ENCODE measurements at regions not wholly inside any gene's neighbourhood (a gene's known extent, or its start where the extent isn't known, plus 50 kb on each side); places are given as distances from the start of the nearest gene placed in this dataset.

GRCh38 chr6:66134021-66134420 lies 427.0 kb upstream of the EYS start:
- TF ChIP-seq, protein P1, sequence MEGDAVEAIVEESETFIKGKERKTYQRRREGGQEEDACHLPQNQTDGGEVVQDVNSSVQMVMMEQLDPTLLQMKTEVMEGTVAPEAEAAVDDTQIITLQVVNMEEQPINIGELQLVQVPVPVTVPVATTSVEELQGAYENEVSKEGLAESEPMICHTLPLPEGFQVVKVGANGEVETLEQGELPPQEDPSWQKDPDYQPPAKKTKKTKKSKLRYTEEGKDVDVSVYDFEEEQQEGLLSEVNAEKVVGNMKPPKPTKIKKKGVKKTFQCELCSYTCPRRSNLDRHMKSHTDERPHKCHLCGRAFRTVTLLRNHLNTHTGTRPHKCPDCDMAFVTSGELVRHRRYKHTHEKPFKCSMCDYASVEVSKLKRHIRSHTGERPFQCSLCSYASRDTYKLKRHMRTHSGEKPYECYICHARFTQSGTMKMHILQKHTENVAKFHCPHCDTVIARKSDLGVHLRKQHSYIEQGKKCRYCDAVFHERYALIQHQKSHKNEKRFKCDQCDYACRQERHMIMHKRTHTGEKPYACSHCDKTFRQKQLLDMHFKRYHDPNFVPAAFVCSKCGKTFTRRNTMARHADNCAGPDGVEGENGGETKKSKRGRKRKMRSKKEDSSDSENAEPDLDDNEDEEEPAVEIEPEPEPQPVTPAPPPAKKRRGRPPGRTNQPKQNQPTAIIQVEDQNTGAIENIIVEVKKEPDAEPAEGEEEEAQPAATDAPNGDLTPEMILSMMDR (IDR thresholded peaks at IDR 0.05) = no peak
- TF ChIP-seq POLR2AphosphoS5 (IDR thresholded peaks at IDR 0.05; ENCODE audit: insufficient read depth in 1 of 2, low read depth in 1 of 2) = no peak
- TF ChIP-seq POLR2A (IDR thresholded peaks at IDR 0.05) = no peak

Data from vagina (tissue), 2 donors.